ENCODE measurements at regions not wholly inside any gene's neighbourhood (a gene's known extent, or its start where the extent isn't known, plus 50 kb on each side); places are given as distances from the start of the nearest gene placed in this dataset.
"Not testable (repeated sequence)": the region's sequence is repeated elsewhere in the genome, so short reads cannot be mapped to it uniquely, and the experiment has no call there.

DNA sequence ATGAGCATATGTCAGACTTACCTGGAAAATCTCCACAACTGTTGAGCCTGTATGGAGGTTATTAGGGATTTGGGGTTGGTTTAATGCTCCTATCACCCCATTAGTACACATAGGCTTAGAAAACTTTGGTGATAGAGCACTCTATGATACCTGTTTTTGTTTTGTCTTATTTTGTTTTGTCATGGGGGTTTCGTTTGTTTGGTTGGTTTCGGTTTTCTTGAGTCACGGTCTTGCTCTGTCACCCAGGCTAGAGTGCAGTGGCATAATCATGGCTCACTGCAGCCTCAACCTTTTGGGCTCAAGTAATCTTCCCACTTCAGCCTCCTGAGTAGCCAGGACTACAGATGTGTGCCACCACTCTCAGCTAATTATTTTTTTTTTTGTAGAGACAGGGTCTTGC, 70.0 kb downstream of the MZT1 start:
- DNase-seq: no peak

DNA sequence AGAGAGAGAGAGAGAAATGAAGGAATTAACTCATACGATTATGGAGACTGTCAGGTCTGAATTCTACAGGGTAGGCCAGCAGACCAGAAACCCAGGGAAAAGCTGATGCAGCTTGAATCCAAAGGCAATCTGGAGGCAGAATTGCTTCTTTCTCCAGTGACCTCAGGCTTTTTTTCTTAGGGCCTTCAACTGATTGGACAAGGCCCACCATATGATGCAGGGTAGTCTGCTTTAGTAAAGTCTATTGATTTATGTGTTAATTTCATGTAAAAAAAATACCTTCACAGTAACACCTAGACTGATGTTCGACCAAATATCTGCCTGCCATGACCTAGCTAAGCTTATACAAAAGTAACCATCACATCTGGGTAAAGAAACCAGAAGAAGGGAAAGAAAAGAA, 71.1 kb downstream of the MZT1 start:
- no peak for DNase-seq

GRCh38 chr13:72653506-72653905, 73.9 kb downstream of the MZT1 start:
- DNase-seq: no peak

- DNase-seq: no peak
Measured at GRCh38 chr13:72652681-72653080, 74.7 kb downstream of the MZT1 start.

GRCh38 chr13:72651144-72651543, 76.3 kb downstream of the MZT1 start:
- DNase-seq: no peak

DNA sequence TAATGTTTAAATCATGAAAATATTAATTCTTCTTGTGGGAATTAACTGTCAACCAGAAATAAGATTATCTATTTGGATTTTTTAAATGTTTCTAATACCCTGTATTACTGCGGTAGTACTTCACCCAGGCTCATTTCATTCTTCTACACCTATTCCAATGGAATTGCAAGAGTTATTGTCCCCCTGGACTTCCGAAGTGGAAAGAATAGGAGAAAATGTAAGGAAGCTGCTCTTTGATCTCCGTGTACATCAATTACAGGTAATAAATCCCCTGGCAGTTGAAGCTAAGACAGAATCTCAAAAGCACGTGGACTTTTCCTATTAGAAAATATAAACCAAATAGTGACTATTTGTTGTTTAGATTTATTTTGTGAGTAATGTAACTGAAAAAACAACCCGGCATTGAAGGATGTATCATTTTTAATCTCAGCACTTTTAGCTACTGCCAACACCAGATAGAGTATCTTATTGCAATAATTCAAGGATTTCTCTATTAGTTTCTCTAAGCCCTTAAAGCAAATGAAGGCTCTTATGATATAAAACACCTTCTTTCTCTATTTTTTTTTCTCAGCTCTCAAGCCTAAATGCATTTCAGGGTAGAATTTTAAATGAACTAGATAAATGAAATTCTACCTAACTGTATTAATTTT, 77.3 kb downstream of the MZT1 start:
- DNase-seq: no peak

DNA sequence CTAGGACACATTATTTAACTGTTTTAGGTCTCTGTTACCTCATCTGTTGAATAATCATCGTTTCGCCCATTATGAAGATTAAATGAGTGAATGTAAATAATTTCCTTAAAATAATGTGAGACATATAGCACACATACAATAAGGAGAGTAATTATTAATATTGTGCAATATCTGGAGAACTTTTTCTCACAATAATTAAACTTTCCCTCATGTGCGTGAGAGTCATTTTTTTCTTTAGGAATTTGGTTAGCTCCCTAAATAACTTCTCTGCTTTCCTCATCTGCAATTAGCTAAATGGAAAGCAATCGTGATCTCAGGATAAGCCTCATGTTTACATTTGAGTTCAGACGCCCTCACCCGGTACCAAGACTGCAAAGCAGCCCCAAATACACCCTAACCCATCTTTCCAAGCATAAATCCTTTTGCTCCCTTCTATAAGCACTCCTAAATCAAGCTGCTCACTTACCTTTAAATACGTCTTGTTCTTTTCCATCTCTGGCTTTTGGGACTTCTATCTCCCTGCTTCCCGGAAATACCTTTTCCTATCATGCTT, 78.8 kb downstream of the MZT1 start:
- no peak for DNase-seq

DNA sequence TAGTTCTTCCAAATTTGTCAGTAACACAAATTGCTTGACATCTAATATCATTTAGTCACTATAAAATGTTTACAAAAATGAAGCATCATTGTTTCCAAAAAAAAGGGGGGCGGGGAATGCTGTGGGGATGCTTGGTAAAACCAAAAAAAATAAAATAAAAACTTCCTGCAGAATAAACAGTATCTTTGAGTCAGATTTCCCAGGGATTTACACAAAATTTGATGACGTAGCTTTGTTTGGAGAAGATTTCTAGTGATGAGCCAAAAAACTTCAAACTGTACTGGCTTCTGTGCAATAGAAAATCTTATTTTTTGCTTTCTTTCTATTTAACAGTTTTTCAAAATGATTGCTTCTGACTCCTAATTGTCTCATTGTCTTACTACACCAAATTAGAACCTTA, 80.0 kb downstream of the MZT1 start:
- no peak for DNase-seq

DNA sequence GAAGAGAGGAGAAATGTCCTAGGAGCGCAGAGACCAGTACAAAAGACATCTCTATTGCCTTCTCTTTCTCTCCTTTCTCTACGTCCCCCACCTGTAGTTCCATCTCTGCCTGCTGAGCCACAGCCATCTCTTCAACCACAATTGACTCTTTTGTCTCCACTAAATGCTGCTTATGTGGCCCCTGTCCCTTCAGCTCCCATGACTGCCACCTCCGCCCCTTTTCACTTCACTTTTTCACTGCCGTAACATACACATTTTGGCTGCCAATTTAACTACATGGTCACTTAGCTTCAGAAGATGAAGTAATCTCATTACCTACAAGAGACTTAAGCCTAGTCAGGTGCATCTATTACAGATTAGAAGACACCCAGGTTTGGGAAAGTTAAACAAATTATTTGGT, 81.9 kb downstream of the MZT1 start:
- no peak for DNase-seq

DNA sequence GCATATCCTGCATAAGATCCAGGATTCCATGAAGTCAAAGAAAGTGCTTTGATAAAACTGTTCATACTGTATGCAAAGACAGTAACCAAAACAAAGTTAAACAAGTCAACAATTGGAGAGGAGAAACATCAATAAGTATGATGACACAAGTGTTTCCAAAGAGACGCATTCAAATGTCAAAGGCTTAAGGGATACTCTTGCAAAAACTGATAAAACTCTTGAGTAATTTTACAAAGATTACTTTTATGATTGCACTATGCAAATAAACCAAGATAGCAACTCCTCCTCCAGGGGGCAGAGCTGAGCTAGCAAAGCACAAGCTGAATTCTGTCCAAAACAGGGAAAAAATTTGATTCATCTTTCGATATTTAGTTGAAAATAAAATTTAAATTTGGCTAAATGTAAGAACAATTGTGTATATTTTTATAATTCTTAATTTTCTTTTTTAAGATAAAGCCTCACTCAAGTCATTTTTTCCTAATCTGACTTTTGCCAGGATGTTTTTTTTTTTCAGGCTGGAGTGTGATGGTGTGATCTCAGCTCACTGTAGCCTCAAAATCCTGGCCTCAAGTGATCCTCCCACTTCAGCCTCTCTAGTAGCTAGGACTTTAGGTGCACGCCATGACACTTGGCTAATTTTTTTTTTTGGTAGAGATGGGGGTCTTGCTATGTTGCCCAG, 84.0 kb downstream of the MZT1 start:
- DNase-seq: peak; percentile 40

DNA sequence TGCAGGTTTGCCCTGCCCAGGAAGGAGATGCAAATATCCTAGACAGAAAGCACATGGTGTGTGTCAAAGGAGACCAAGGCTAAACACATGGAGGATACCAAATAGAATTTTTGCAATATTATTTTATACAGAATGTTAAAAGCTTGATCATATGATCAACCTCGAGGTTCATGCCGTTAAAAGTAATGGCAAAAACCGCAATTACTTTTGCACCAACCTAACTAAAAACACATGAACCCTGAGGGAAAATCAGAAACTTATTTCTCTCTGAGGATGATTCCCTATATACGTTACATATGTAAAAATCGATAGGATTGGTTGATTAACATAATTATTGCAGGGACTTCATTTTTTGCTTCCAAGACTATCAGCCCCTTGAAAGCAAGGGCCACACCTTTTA, 88.1 kb downstream of the MZT1 start:
- no peak for DNase-seq

- DNase-seq: no peak
Measured at GRCh38 chr13:72638059-72638815, 89.2 kb downstream of the MZT1 start.

GRCh38 chr13:72637561-72637960, 89.9 kb downstream of the MZT1 start:
- no peak for DNase-seq

- DNase-seq: no peak
Measured at GRCh38 chr13:72634859-72635258, 92.6 kb downstream of the MZT1 start.

DNA sequence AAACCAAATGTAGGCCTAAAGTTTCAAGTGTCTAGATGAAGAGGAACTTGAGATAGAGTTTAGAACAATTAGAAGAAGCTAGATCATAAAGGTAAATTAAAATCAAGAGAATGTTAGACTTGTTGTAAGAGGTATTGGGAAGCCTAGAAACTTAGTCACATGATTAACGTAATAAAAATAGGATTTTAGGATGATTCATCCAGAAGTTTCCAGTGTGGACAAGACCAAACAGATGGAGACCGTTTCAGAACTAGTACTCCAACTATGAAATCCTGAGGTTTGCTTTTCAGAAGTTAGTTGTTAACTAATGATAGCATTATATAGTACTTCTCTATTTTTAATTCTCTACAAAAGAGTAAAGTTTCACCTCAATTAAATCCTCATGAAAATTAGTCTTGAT, 104.9 kb downstream of the MZT1 start:
- no peak for DNase-seq

GRCh38 chr13:72620874-72621273, 106.6 kb downstream of the MZT1 start:
- peak; percentile 11 for DNase-seq

GRCh38 chr13:72617951-72618350, 109.5 kb downstream of the MZT1 start:
- DNase-seq: no peak

- no peak for DNase-seq
Measured at GRCh38 chr13:72617186-72617585, 110.2 kb downstream of the MZT1 start.

DNA sequence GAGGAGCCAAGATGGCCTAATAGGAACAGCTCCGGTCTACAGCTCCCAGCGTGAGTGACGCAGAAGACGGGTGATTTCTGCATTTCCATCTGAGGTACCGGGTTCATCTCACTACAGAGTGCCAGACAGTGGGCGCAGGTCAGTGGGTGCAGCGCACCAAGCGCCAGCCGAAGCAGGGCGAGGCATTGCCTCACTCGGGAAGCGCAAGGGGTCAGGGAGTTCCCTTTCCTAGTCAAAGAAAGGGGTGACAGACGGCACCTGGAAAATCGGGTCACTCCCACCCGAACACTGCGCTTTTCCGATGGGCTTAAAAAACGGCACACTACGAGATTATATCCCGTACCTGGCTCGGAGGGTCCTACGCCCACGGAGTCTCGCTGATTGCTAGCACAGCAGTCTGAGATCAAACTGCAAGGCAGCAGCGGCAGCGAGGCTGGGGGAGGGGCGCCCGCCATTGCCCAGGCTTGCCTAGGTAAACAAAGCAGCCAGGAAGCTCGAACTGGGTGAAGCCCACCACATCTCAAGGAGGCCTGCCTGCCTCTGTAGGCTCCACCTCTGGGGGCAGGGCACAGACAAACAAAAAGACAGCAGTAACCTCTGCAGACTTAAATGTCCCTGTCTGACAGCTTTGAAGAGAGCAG, 117.1 kb downstream of the MZT1 start:
- not testable (repeated sequence) for DNase-seq

DNA sequence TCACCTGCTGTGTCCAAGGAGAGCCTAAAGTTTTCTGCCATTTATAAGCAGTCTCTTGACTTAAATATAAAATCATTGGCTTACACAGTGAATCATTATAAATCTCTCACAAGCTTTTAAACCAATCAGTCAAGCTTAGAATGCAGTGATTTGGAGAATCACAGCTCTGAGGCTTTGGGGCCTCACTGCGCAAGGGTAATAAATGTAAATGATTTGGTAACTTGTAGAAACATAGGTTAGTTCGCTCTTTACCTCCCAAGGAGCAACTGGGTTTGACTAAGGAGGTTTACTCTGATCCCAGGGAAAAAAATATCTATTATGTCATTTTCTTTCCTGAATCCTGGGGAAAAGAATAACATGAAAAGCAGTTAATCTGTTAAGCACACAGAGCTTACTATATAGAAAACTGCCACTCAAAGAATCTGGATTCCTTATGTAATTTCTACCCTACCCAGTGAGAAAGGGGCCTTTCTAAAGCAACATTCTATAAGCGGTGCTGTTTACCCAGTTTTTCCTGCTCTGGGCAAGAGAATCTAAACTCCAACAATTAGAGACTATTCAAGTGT, 128.2 kb downstream of the MZT1 start:
- DNase-seq: no peak

GRCh38 chr13:72590091-72590740, 137.2 kb downstream of the MZT1 start:
- no peak for DNase-seq

GRCh38 chr13:72586518-72586917, 140.9 kb downstream of the MZT1 start:
- DNase-seq: no peak

- DNase-seq: no peak
Measured at GRCh38 chr13:72585254-72585653, 142.2 kb downstream of the MZT1 start.

Measured in MV-4-11 (cell line).